ENCODE measurements at regions not wholly inside any gene's neighbourhood (a gene's known extent, or its start where the extent isn't known, plus 50 kb on each side); places are given as distances from the start of the nearest gene placed in this dataset.

DNA sequence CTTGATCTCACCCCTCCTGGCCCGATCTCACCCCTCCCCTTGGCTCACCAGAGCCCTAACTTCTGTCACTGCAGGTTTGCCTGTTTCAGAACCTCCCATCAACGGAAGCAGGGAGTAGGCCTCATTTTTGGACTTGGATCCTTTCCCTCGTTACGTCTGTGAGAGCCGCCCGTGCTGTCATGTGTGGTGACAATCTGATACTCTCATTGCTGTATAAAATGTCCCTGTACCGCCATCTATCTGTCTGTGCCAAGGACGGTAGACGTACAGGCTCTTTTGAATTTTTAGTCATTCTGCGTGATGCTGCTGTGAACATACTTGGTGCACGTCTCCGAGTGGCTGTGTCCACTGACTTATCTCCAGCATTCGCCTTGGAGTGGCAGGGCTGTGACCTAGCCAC lies 1163.1 kb downstream of the BRD1 start:
- Histone ChIP-seq H3K27me3 (replicated peaks in 1 of 7) (peaks cover 0 to 4% (median 0%) of the 10 kb centered on the region in 7 donors), H3K4me1 (no peaks in the 10 kb centered on the region), H3K27ac (no peak overlapping the region), H3K36me3 (no peaks in the 10 kb centered on the region), H3K9me3 (peaks cover 0 to 33% (median 21%) of the 10 kb centered on the region in 8 donors), H3K4me3 (no peak overlapping the region)
- intact Hi-C loops (cut with DNase I; ENCODE audit: low total_unique reads), result no loop called here
- 88 to 95% (median 93%) methylated on average over 13 of the region's 13 CpGs for WGBS, 5 donors
- TF ChIP-seq POLR2A (IDR thresholded peaks at IDR 0.05) (no peak), POLR2AphosphoS5 (IDR thresholded peaks at IDR 0.05) (no peak)
- TF ChIP-seq, protein P1, sequence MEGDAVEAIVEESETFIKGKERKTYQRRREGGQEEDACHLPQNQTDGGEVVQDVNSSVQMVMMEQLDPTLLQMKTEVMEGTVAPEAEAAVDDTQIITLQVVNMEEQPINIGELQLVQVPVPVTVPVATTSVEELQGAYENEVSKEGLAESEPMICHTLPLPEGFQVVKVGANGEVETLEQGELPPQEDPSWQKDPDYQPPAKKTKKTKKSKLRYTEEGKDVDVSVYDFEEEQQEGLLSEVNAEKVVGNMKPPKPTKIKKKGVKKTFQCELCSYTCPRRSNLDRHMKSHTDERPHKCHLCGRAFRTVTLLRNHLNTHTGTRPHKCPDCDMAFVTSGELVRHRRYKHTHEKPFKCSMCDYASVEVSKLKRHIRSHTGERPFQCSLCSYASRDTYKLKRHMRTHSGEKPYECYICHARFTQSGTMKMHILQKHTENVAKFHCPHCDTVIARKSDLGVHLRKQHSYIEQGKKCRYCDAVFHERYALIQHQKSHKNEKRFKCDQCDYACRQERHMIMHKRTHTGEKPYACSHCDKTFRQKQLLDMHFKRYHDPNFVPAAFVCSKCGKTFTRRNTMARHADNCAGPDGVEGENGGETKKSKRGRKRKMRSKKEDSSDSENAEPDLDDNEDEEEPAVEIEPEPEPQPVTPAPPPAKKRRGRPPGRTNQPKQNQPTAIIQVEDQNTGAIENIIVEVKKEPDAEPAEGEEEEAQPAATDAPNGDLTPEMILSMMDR (IDR thresholded peaks at IDR 0.05 in 8 of 11, conservative IDR thresholded peaks at IDR 0.05 in 3 of 11), result no peak
- DNase-seq, result no peak

DNA sequence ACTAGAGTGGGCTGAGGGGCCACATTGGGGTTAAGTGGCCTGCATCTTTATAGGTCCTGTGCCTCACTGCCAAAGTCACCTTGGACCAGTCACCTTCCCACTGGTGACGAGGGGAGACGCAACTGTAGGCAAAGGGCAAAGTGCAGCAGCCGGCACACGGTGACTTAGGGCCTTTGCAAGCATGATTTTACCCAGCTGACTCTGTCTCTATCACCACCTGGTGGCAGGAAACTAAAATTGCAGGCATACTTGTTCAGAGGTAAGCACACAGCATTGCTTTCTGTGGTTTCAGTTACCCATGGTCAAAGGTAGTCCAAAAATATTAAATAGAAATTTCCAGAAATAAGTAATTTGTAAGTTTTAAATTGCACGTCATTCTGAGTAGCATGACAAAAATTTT lies 1164.4 kb downstream of the BRD1 start:
- H3K36me3 ChIP-seq, result no peaks in the 10 kb centered on the region
- TF ChIP-seq POLR2A (IDR thresholded peaks at IDR 0.05), result no peak
- TF ChIP-seq POLR2AphosphoS5 (IDR thresholded peaks at IDR 0.05), result no peak
- TF ChIP-seq, protein P1 (IDR thresholded peaks at IDR 0.05 in 8 of 11, conservative IDR thresholded peaks at IDR 0.05 in 3 of 11), result peak in 2 of 11 experiments; percentile 11 to 18
- intact Hi-C loops (cut with DNase I; ENCODE audit: low total_unique reads), result no loop called here
- WGBS, 5 donors, result 64 to 82% (median 70%) methylated on average over 5 of the region's 5 CpGs
- no peak overlapping the region for H3K27ac ChIP-seq
- H3K4me3 ChIP-seq, result no peak overlapping the region
- no peaks in the 10 kb centered on the region for H3K4me1 ChIP-seq
- peaks cover 0 to 33% (median 21%) of the 10 kb centered on the region in 8 donors for H3K9me3 ChIP-seq
- H3K27me3 ChIP-seq (replicated peaks in 1 of 7), result peaks cover 0 to 6% (median 0%) of the 10 kb centered on the region in 7 donors
- DNase-seq, result no peak

DNA sequence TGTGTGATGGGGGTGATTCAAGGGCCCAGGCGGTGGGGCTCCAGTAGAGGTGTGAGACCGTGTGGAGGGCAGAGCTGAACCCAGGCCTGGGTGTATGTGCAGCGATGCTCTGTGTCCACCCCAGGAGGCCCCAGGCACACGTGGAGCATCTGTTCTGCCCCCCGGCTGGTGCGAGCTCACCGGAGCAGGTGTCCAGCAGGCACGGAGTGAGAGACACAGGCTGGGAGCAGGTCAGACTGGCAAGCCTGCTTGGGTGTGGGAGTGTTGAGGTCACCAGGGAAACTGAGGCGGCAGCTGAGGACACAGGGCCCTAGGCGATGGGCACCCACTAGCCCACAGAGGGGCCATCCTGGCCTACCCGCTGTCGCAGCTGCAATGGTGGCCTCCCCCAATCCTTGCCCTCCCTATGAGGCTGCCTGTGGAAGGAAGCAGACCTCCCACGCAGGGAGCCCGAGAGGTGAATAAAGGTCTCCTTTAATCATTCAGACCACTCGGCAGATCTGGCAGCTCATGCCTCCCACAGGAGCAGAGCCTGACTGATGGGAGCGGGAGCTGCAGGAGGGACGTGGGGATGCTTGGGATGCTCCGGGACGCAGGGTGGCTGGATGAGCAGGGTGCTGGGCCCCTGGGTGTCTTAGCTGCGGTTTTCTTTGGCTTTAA lies 1165.1 kb downstream of the BRD1 start:
- Histone ChIP-seq H3K9me3 (peaks cover 0 to 33% (median 21%) of the 10 kb centered on the region in 8 donors), H3K4me1 (no peaks in the 10 kb centered on the region), H3K27me3 (replicated peaks in 1 of 7) (peaks cover 0 to 6% (median 0%) of the 10 kb centered on the region in 7 donors), H3K4me3 (no peak overlapping the region), H3K36me3 (no peaks in the 10 kb centered on the region), H3K27ac (no peak overlapping the region)
- TF ChIP-seq, protein P1 (IDR thresholded peaks at IDR 0.05 in 8 of 11, conservative IDR thresholded peaks at IDR 0.05 in 3 of 11), result no peak
- TF ChIP-seq POLR2AphosphoS5 (IDR thresholded peaks at IDR 0.05), result no peak
- no peak for TF ChIP-seq POLR2A (IDR thresholded peaks at IDR 0.05)
- intact Hi-C loops (cut with DNase I; ENCODE audit: low total_unique reads), result no loop called here
- no peak for DNase-seq
- WGBS, 5 donors, result 75 to 85% (median 82%) methylated on average over 13 to 20 of the region's 20 CpGs

DNA sequence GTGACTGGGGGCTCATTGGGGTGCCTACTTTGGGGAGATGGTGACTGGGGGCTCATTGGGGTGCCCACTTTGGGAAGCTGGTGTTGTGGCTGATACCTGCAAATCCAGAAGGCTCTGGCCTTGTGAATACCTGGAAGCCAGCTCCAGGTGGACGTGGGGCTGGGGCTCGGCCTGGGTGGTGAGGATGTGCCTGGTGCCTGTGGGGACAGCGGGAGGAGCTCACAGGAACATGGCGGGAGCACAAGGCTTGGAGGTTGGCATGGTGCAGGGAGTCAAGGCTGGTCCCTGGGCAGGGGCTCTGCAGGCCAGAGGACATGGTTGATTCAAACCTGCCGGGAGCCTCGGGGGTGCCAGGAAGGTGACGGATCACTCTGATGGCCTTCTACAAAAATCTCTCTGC lies 1165.7 kb downstream of the BRD1 start:
- Histone ChIP-seq H3K4me3 (no peak overlapping the region), H3K27me3 (replicated peaks in 1 of 7) (peaks cover 0 to 6% (median 0%) of the 10 kb centered on the region in 7 donors), H3K9me3 (peaks cover 0 to 33% (median 21%) of the 10 kb centered on the region in 8 donors), H3K4me1 (no peaks in the 10 kb centered on the region), H3K27ac (no peak overlapping the region), H3K36me3 (no peaks in the 10 kb centered on the region)
- WGBS, 5 donors, result 43 to 89% (median 86%) methylated on average over 5 to 7 of the region's 7 CpGs
- intact Hi-C loops (cut with DNase I; ENCODE audit: low total_unique reads), result no loop called here
- DNase-seq, result no peak
- TF ChIP-seq POLR2AphosphoS5 (IDR thresholded peaks at IDR 0.05), result no peak
- TF ChIP-seq POLR2A (IDR thresholded peaks at IDR 0.05), result no peak
- TF ChIP-seq, protein P1 (IDR thresholded peaks at IDR 0.05 in 8 of 11, conservative IDR thresholded peaks at IDR 0.05 in 3 of 11), result no peak

All from spleen (tissue), 11 donors.